ENCODE measurements at regions not wholly inside any gene's neighbourhood (a gene's known extent, or its start where the extent isn't known, plus 50 kb on each side); places are given as distances from the start of the nearest gene placed in this dataset.
"Not testable (repeated sequence)": the region's sequence is repeated elsewhere in the genome, so short reads cannot be mapped to it uniquely, and the experiment has no call there.

DNA sequence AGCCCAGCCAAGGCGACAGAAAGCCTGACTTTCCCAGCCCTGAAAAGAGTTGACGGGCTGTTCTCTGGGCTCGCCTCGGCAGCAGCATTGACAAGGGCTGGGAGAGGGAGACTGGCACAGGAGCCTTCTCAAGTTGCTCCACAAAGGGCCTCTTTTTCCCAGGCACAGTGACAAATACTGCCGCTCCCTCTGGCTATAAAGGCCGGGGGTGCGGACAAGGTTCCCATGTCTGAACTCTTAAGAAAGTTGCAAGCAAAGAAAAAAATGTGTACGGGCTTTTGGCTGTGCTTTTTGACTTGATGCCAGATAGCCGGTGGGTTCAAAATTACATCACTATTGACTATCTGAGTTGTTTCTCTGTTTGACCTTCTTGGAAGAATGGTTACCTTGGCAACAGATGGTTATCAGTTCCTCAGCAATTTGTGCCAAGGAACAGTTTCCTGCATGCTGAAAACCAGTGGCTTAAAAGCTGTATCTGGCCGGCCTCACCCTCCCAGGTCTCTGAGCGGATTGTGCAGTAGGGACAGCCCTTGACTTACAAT is 115.9 kb upstream of the EEPD1 start:
- no peak for DNase-seq (ENCODE audit: low spot score)

DNA sequence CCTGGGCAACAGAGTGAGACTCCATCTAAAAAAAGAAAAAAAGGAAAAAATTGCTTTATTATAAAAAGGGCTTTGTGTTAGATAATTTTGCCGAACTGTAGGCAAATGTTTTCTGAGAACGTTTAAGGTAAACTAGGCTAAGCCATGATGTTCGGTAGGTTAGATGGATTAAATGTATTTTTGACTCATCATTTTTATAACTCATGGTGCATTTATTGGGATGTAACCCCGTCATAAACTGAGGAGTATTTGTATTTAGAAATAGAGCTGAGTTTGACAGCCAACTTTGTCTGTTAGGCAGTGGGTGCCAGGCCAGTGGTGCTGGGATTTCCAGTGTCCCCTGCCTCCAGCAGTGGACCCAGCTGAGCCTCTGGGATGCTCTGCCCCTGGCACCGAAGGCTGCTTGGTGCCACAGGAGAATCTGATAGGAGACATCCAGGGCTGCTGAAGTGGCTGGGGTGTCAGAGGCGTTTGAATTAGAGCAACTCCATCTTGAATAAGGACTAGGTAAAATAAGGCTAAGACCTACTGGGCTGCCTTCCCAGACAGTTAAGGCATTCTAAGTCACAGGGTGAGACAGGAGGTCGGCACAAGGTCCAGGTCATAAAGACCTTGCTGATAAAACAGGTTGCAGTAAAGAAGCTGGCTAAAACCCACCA is 114.9 kb upstream of the EEPD1 start:
- DNase-seq (ENCODE audit: low spot score): no peak

DNA sequence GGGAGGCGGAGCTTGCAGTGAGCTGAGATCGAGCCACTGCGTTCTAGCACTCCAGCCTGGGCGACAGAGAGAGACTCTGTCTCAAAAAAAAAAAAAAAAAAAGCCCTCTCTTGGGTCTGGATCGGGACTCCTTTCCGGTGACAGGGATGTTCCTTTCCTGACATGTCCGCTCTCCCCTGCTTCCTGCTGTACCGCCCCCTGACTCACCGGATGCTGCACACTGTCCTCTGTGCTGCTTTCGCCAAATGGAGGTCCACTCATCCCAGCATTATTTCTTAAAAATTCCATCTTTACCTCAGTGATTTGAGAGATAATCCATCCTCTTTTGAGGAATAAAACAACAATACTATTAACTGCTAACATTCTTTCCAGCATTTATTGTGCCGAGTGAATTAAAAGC is 113.8 kb upstream of the EEPD1 start:
- DNase-seq (ENCODE audit: low spot score): no peak

GRCh38 chr7:36039671-36040070 is 113.4 kb upstream of the EEPD1 start:
- DNase-seq (ENCODE audit: low spot score): no peak

DNA sequence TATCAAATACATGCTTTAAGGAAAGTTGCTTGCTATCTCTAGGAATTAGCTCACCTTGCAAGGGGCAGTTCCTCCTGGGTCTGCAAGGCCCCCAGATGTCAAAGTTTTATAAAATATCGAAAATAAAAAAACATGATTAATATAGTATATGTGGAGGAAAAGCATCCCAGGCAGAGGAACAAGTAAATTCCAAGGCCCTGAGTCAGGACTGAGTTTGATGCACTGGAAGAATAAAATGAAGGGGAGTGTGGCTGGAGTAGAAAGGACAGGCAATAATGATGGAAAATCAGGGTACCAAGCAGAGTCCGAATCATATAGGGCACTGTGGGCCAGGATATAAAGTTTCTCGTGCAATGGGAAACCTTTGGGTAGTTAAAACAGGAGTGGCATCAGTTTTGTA is 112.4 kb upstream of the EEPD1 start:
- no peak for DNase-seq (ENCODE audit: low spot score)

DNA sequence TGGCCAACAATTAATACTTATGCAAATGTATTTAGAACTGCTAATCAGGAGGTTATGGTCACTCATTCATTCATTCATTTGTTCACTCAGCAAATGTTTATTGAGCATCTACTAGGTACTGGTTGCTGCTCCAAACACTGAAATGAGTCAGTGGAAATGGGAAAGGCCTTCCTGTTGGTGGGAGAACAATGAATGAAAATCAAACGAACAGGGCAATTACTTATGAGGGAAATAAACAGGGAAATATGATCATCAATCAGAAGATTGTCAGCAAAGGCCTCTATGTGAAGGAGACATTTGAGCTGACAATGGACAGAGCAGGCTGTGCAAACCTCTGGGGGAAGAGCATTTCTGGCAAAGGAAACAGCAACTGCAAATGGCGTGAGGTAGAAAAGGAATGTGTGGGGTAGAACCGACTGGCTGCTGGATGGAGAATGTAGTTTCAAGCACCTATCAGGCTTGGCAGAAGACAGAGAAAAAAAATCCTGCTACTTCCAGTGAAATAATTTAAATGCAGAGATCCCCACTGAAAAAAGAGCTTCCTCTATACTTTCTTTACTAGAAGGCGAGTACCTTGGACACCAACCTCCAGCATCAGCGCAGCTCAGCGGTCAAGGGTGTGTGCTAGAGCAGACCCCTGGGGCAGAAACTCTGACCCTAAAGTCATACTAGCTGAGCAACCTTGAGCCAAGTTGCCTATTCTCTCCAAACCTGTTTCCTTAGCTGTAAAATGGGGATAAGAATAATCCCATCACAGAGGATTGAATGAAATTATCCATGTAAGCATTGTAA is 108.8 kb upstream of the EEPD1 start:
- DNase-seq (ENCODE audit: low spot score): no peak

GRCh38 chr7:36045326-36045725 is 107.7 kb upstream of the EEPD1 start:
- no peak for DNase-seq (ENCODE audit: low spot score)

- no peak for DNase-seq (ENCODE audit: low spot score)
These were observed 107.2 kb upstream of the EEPD1 start for GRCh38 chr7:36045830-36046341.

DNA sequence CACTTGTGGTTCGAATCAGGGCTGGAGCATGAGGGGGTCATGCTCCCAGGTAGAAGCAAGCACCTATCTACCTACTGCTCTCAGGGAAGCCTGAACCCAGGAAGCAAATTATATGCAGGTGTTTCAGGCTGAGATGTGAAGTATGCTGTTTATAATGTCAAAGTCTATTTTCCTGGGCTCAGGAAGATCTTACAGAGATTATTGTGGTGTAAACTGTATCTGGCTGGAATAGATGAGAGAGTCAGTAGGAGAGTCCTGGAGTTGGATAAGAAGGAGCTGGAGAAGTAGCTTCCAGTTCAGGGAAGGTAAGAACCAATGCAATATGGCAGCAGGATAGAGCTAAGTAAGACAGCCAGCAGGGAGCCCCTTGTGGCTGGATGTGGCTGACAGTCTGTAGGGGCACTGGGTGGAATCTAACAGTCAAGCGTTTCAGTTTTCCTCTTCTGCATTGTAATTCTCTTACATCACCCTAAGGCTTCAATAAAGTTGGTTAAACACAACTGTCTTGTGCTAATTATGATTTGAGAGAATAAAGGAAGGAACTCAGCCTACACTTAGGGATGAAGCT is 105.9 kb upstream of the EEPD1 start:
- DNase-seq (ENCODE audit: low spot score): no peak

DNA sequence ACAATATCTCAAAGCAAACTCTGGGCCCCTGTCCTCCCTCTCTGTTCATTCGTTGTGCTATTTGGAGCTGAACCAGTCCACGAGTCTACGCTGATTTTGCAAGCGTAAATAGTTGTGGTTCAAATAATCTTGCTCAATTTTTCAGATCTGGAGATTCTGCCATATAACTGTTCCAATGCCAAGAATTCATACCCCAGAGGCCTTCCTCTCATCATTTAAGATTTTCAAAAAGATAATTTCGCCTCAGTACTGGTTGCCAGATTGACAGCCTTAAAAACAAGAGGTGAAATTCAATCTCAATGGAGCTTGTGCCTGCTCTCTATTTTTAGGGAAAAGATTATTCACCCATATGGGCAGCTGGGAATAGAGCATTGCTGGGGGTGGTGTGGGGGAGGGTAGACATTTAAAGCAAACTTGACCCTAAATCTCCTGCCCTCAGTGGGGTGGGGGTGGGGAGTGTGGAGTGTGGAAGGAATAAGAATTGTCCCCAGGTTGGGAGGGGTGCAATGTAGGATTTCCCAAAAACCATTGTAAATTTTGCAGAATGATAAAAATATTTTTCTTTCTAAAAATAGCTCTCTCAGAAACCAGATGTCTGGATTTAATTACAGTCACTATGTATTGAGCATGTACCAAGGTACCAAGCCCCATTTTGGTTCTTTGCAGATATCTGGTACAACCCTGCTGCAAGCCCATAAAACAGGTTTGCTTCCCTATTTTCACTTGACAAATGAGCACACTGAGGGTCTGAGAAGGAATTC is 104.7 kb upstream of the EEPD1 start:
- DNase-seq (ENCODE audit: low spot score): no peak

DNA sequence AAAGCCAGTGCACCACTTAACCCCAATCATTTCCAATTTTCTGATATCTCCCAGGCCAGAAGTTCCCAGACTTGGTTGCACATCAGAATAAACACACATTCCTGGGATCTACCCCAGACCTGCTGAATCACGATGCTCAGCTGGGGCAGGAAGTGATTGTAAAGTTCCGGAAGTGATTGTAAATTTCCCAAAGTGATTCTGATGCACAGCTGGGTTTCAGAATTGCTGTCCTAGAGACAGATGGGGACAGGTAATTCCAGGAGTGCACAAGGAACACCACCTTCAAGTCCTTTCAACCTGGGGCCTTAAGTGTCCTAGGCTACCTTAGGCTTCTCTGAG is 104.2 kb upstream of the EEPD1 start:
- DNase-seq (ENCODE audit: low spot score): no peak

DNA sequence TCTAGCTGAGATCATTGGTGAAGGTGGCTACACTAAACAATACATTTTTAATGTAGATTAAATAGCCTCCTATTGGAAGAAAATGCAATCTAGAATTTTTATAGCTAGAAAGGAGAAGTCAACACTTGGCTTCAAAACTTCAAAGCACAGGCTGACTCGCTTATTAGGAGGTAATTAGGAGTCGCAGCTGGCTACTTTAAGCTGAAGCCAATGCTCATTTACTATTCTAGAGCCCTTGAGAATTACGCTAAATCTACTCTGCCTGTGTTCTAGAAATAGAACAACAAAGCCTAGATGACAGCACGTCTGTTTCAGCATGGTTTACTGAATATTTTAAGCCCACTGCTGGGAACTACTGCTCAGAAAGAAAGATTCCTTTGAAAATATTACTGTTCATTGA is 101.6 kb upstream of the EEPD1 start:
- DNase-seq (ENCODE audit: low spot score): no peak

DNA sequence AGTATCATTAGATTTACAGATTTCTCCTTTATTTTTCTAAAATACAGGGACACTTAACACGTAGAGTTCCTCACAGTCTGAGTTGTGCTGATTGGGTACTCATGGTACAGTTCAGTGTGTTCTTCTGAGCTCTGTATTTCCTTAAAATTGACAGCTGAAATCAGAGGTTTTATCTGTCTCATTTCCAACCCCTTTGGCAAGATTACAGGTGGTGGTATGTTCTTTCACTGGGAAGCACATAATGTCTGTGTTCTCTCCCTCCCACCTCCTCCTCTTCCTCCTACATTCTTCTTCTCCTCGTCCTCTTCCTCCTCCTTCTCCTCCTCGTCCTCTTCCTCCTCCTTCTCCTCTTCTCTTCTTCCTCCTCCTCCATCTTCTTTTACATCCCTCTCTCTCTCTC is 99.5 kb upstream of the EEPD1 start:
- DNase-seq (ENCODE audit: low spot score): no peak

- DNase-seq (ENCODE audit: low spot score): no peak
These were observed 98.4 kb upstream of the EEPD1 start for GRCh38 chr7:36054637-36055036.

DNA sequence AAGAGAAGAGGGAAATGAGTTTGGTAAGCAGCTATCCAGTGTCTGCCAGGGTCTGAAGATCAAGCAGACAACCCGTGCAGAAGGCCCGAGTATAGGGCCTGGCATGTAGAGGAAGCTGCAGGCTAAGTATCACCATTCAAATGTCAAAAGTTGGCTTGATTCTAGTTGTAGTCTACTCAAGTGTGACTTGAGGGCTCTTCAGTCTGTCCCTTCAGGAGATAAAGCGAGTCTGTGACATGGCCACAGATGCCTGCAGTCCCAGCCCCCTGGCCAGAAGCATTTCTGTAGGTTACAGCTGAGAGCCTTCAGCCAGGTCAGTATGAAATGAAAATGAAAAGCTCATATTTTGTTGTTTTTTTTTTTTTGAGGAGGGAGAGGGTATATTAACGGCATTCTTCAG is 97.8 kb upstream of the EEPD1 start:
- DNase-seq (ENCODE audit: low spot score): no peak

DNA sequence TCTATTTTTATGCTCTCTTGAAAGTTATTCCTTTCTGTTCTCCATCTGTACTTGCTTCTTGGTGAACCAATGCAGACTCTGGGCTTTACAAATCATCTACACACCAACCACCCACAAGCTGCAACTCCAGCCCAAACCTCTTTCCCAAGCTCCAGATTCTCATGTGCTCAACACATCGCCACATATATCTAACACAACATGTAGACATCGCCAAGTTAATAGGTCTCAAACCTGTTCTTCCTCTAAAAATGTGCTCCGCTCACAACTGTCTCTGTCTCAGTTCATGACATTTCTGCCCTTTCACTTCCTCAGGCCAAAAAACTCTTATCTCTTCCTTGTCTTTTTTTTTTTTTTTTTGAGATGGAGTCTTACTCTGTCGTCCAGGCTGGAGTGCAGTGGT is 95.7 kb upstream of the EEPD1 start:
- DNase-seq (ENCODE audit: low spot score): no peak

DNA sequence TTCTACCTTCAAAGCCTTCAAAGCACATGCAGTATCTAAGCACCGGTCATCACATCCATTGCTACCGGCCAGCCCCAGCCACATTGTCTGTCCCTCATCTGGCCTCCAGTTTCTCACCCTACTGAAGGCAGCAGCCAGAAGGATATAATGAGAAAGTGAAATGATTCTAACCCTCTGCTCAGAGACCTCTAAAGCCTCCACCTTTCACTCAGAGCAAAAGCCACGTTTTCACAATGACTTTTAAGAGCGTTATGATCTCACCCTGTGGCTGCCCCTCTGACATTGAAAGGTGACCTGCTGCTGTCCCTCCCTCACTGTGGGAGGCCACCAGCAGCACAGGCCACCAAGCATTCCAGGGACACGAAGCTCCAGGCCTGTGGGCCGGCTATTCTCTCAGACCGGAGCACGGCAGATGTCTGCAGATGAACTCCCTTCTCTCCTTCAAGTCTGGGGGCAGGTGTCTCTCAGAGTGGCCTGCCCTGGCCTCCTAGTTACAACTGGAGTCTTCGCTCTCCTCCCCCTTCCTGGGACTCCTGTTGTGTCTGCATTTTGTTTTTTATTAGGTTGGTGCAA is 94.9 kb upstream of the EEPD1 start:
- DNase-seq (ENCODE audit: low spot score): no peak

GRCh38 chr7:36060388-36060787 is 92.7 kb upstream of the EEPD1 start:
- DNase-seq (ENCODE audit: low spot score): not testable (repeated sequence)

DNA sequence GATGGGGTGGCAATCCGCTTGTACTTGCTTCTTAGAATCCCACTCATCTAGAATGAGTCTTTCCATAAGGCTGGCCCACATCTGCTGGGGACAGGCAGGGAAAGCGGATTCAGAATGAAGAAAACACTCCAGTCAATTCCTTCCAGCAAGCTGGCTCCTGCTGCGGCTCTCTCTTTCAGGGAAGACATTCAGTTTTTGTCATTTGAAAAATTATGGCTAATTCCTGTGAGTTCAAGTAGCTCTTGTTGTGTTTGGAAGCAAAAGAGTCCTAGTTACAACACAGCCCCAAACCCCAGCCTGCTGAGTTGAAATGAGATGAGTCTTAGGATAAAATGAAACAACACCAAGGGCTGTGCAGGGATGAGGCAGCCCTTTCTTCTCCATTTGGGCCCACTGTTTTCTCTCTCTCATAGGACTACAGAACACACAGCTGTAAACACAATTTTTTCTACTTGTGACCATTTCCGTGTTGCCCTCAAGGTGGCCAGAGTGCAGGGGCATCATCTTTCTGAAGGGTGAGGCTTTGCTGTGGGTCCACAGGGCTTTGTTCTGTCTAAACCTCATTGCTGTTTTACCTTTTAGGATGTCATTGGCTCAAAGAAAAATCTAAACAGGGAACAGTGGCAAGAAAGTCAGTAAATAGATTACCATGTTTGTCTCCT is 90.8 kb upstream of the EEPD1 start:
- DNase-seq (ENCODE audit: low spot score): no peak

DNA sequence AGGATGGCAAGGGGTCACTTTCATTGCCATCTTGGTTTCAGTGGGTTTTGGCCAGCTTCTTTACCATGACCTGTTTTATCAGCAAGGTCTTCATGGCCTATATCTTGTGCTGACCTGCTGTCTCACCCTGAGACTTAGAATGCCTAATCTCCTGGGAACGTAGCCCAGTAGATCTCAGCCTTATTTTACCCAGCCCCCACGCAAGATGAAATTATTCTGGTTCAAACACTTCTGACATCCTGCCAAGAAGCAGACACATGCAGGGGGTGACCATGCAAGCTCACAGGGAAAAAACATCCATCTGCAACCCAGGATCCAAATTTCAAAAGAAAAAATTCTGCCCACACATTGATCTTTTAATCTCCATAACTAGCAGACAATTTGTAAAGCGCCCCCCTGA is 88.4 kb upstream of the EEPD1 start:
- DNase-seq (ENCODE audit: low spot score): no peak

DNA sequence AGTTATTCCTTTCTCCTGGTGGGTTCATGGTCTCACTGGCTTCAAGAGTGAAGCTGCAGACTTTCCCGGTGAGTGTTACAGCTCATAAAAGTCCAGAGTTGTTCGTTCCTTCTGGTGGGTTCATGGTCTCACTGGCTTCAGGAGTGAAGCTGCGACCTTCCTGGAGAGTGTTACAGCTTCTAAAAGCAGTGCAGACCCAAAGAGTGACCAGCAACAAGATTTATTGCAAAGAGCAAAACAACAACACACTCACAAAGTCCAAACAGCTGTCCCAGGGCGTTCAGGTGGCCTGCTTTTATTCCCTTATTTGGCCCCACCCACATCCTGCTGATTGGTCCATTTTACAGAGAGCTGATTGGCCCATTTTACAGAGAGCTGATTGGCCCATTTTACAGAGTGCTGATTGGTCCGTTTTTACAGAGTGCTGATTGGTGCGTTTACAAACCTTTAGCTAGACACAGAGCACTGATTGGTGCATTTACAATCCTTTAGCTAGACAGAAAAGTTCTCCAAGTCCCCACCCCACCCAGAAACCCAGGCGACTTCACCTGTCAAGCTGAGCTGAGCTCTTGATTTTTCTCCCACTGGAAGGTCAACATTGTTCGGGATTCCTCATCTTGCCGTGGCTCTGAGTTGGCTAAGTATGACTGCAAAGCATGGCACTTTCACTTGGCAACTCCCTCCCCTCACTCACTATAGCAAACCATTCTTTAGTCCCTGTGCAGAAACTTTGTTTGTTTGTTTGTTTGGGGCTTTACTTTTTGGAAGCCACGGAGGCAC is 87.3 kb upstream of the EEPD1 start:
- DNase-seq (ENCODE audit: low spot score): not testable (repeated sequence)

All from ecto neural progenitor cell (in vitro differentiated cells).